Effector memory CD8-positive, alpha-beta T cell (primary cell): ENCODE measurements at regions not wholly inside any gene's neighbourhood (a gene's known extent, or its start where the extent isn't known, plus 50 kb on each side); places are given as distances from the start of the nearest gene placed in this dataset.

Source experiments
- ATAC-seq: fragments of 150-1000 bp; cut with Tn5 transposase; replicated peaks from 2 replicates; pipeline ENCODE4 v1.10.0; 2021; ENCODE audit warnings: mild to moderate bottlenecking, moderate library complexity
- DNase-seq, 3 experiments: peaks; one replicate each; pipeline ENCODE4 v3.0.0; 2021
- H3K27ac Mint-ChIP-seq, 2 donors: one replicate each; pipeline ENCODE4 v1.8.0; 2022; ENCODE audit warnings: mild to moderate bottlenecking in 2 of 2, mixed read lengths in 2 of 2, moderate library complexity in 2 of 2
- H3K27me3 Mint-ChIP-seq, 2 donors: one replicate each; pipeline ENCODE4 v1.8.0; 2022; ENCODE audit warnings: mixed read lengths in 2 of 2
- H3K36me3 Mint-ChIP-seq: one replicate; pipeline ENCODE4 v1.8.0; 2022; ENCODE audit warnings: mild to moderate bottlenecking, moderate library complexity, mixed read lengths; ENCODE audit not compliant: insufficient read depth
- H3K4me1 Mint-ChIP-seq, 2 donors: one replicate each; pipeline ENCODE4 v1.8.0; 2022; ENCODE audit warnings: low read depth in 2 of 2, mixed read lengths in 2 of 2
- H3K4me3 Mint-ChIP-seq, 2 donors: one replicate each; pipeline ENCODE4 v1.8.0; 2022; ENCODE audit warnings: mild to moderate bottlenecking in 2 of 2, mixed read lengths in 2 of 2, moderate library complexity in 2 of 2
- H3K9me3 Mint-ChIP-seq, 2 donors: one replicate each; pipeline ENCODE4 v1.8.0; 2022; ENCODE audit warnings: mixed read lengths in 2 of 2

GRCh38 chr19:31014668-31015067, 334.6 kb downstream of the TSHZ3 start:
- Mint-ChIP-seq H3K36me3 (no peaks in the 10 kb centered on the region), H3K4me1 (peaks cover 0 to 13% of the 10 kb centered on the region in 2 donors), H3K27me3 (peaks cover 13 to 46% of the 10 kb centered on the region in 2 donors), H3K9me3 (no peaks in the 10 kb centered on the region), H3K4me3 (no peak overlapping the region), H3K27ac (peak overlapping the region in 1 of 2 donors; percentile 57)
- DNase-seq (no peak), ATAC-seq (no peak)

- no peak overlapping the region for H3K27ac Mint-ChIP-seq
- H3K36me3 Mint-ChIP-seq, result no peaks in the 10 kb centered on the region
- DNase-seq (no peak), ATAC-seq (no peak)
- peaks cover 8 to 52% of the 10 kb centered on the region in 2 donors for H3K27me3 Mint-ChIP-seq
- H3K4me3 Mint-ChIP-seq, result no peak overlapping the region
- H3K9me3 Mint-ChIP-seq, result no peaks in the 10 kb centered on the region
- peaks cover 0 to 13% of the 10 kb centered on the region in 2 donors for H3K4me1 Mint-ChIP-seq
These were observed 335.7 kb downstream of the TSHZ3 start for GRCh38 chr19:31013384-31014020.

DNA sequence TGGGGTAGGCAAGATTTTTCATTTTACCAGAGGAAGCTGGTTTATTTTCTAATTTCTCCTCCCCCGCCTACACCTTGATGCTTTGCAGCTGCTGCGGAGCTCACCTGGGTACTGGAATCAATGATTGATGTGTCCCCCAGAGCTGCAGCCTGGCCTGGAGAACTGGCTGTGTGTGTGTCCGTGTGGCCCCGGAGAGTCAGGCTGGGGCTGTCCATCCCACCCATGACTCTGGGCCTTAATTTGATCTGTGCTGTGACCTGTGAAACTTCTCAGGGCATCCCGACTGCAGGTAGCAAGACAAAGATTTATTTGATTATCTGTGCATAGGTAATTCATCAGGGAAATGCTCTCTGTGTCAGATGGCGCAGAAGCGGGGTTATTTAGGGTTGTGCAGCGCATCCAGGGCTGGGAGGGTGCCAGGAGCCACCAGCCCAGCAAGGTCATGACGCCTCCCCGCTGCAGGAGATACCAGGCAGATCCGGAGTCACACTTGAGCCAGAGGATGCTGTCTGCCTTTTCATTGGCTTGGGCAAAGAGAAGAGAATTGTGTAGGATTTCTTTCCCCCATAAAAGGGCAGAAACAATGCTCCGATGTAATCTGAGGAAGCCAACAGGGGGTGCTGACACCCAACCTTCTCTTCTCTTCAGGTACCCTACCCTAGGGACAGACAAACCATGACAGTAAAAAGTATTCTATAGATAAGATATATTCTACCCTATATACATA, 346.6 kb downstream of the TSHZ3 start:
- H3K27ac Mint-ChIP-seq, result no peak overlapping the region
- no peaks in the 10 kb centered on the region for H3K36me3 Mint-ChIP-seq
- no peak for ATAC-seq

DNA sequence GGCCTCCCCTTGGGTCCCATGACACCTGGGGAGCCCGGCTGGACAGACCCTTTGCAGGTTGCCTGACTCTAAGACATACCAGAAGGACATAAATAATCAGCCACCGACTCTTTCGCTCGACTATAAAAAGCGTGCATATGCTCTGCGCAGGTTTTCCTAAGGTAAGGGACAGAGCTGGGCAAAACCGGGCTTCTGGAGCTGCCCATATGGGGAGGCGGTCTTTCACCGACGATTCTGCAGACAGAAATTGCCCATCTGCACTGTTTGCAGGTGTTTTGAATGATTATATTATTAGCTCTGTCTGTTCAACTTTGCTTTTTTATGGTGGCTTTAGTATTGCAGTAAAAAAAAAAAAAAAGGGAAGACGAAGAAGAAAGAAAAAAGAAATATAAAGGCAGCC, 347.2 kb downstream of the TSHZ3 start:
- ATAC-seq, result no peak
- Mint-ChIP-seq H3K27ac (no peak overlapping the region), H3K4me1 (no peaks in the 10 kb centered on the region), H3K27me3 (peaks cover 25 to 40% of the 10 kb centered on the region in 2 donors), H3K36me3 (no peaks in the 10 kb centered on the region), H3K9me3 (peaks cover 0 to 15% of the 10 kb centered on the region in 2 donors), H3K4me3 (no peak overlapping the region)
- no peak for DNase-seq

More for the DNA sequence above, 346.6 kb downstream of the TSHZ3 start:
- Mint-ChIP-seq H3K4me1 (no peaks in the 10 kb centered on the region), H3K27me3 (peaks cover 22 to 40% of the 10 kb centered on the region in 2 donors), H3K4me3 (no peak overlapping the region), H3K9me3 (peaks cover 0 to 15% of the 10 kb centered on the region in 2 donors)
- no peak for DNase-seq

- Mint-ChIP-seq H3K4me3 (no peak overlapping the region), H3K4me1 (no peaks in the 10 kb centered on the region), H3K27me3 (peaks cover 23 to 43% of the 10 kb centered on the region in 2 donors), H3K36me3 (no peaks in the 10 kb centered on the region), H3K27ac (no peak overlapping the region), H3K9me3 (peaks cover 0 to 7% of the 10 kb centered on the region in 2 donors)
- DNase-seq, result no peak
- ATAC-seq, result no peak
These were observed 348.3 kb downstream of the TSHZ3 start for GRCh38 chr19:31000913-31001312.

DNA sequence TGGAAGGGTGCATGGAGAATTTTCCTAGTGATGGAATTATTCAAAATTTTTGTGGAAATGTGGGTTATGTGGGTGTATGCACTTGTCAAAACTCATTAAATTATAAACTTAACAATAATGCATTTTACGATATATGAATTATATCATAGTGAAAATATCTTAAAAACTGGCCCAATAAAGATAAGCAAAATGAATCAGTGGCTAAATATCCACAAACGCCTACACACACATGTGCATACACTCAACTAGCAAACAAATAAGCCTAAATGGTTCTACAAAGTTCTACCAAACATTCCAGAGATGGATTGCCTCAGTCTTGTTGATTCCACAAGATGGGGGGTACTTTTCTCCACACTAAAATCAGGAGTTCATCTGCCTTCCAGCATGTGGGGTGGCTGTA, 349.5 kb downstream of the TSHZ3 start:
- ATAC-seq, result no peak
- Mint-ChIP-seq H3K36me3 (no peaks in the 10 kb centered on the region), H3K4me1 (no peaks in the 10 kb centered on the region), H3K27ac (no peak overlapping the region), H3K4me3 (no peak overlapping the region), H3K9me3 (peaks cover 0 to 1% of the 10 kb centered on the region in 2 donors), H3K27me3 (peaks cover 23 to 50% of the 10 kb centered on the region in 2 donors)
- no peak for DNase-seq

GRCh38 chr19:30997222-30997621, 352.0 kb downstream of the TSHZ3 start:
- Mint-ChIP-seq H3K4me3 (no peak overlapping the region), H3K9me3 (no peaks in the 10 kb centered on the region), H3K27ac (no peak overlapping the region), H3K27me3 (peaks cover 30 to 55% of the 10 kb centered on the region in 2 donors), H3K36me3 (no peaks in the 10 kb centered on the region), H3K4me1 (no peaks in the 10 kb centered on the region)
- ATAC-seq (no peak), DNase-seq (no peak)

DNA sequence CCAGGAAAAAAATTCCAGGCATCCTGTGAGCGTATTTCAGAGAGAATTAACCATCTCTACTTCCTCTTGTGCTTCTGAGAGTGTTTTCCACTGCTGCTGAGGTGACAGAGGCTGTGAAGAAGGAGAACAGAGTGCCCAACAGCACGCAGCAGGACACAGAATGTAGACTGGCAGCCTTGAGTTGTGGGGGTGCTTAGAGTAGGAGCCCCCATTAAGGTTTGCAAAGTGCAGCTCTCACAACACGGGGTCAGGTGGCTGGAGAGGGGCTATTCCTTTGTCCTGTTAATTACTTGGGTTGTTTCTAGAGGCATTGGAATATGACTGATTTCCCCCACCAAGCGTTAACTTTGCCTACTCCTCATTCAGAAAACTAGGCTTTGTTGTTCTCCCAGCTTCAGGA, 370.6 kb downstream of the TSHZ3 start:
- H3K4me3 Mint-ChIP-seq, result no peak overlapping the region
- H3K9me3 Mint-ChIP-seq, result peaks cover 0 to 2% of the 10 kb centered on the region in 2 donors
- no peak for ATAC-seq

DNA sequence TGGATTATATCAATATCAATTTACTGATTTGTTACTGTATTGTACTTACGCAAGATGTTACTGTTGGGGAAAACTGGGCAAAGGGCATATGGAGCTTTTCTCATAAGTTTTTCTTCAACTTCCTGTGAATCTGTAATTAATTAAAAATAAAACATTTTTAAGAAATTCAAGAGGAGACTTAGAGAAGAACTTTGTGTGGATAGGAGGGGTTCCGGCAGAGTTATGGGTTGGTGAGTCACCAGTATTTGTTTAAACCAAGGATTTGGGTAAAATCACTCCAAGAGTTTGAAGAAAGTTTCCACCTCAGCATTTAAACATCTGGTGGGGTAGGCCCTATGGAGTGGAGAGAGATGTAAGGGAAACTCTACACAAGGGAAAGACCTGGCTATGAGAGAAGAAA, 379.6 kb downstream of the TSHZ3 start:
- H3K4me3 Mint-ChIP-seq, result no peak overlapping the region
- H3K27ac Mint-ChIP-seq, result no peak overlapping the region
- DNase-seq (no peak), ATAC-seq (no peak)
- no peaks in the 10 kb centered on the region for H3K4me1 Mint-ChIP-seq
- H3K36me3 Mint-ChIP-seq, result no peaks in the 10 kb centered on the region
- no peaks in the 10 kb centered on the region for H3K9me3 Mint-ChIP-seq
- H3K27me3 Mint-ChIP-seq, result peaks cover 6 to 37% of the 10 kb centered on the region in 2 donors

More for the DNA sequence above, 370.6 kb downstream of the TSHZ3 start:
- Mint-ChIP-seq H3K27ac (no peak overlapping the region), H3K36me3 (no peaks in the 10 kb centered on the region), H3K27me3 (peaks cover 6 to 18% of the 10 kb centered on the region in 2 donors), H3K4me1 (no peaks in the 10 kb centered on the region)
- no peak for DNase-seq

DNA sequence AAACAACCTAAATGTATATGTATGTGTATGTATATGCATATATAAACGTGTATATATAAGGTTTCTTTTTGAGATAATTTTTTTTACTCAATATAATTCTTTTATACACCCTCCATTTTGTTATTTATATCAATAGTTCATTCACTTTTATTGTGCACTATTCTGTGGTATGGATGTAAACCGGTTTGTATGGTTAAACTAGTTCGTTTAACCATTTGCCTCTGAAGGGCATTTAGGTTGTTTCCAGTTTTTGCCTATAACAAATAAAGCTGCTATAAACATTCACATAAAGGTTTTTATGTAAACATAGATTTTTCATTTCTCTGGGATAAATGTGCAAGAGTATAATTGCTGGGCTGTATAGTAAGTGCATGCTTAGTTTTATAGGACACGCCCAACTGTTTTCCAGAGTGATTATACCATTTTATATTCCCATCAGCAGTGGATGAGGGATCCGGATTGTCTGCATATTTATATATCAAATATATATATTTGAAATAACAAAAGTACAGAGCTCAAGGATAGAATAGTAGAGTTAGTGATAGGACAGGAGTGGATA, 380.3 kb downstream of the TSHZ3 start:
- no peak overlapping the region for H3K4me3 Mint-ChIP-seq

GRCh38 chr19:30968210-30968609, 381.0 kb downstream of the TSHZ3 start:
- Mint-ChIP-seq H3K4me1 (no peaks in the 10 kb centered on the region), H3K36me3 (no peaks in the 10 kb centered on the region), H3K27ac (no peak overlapping the region), H3K9me3 (no peaks in the 10 kb centered on the region), H3K4me3 (no peak overlapping the region), H3K27me3 (peaks cover 6 to 32% of the 10 kb centered on the region in 2 donors)
- ATAC-seq (no peak), DNase-seq (no peak)

More for the DNA sequence above, 380.3 kb downstream of the TSHZ3 start:
- H3K9me3 Mint-ChIP-seq, result no peaks in the 10 kb centered on the region
- H3K27me3 Mint-ChIP-seq, result peaks cover 7 to 37% of the 10 kb centered on the region in 2 donors
- no peak overlapping the region for H3K27ac Mint-ChIP-seq
- H3K36me3 Mint-ChIP-seq, result no peaks in the 10 kb centered on the region
- no peaks in the 10 kb centered on the region for H3K4me1 Mint-ChIP-seq
- ATAC-seq (no peak), DNase-seq (no peak)

DNA sequence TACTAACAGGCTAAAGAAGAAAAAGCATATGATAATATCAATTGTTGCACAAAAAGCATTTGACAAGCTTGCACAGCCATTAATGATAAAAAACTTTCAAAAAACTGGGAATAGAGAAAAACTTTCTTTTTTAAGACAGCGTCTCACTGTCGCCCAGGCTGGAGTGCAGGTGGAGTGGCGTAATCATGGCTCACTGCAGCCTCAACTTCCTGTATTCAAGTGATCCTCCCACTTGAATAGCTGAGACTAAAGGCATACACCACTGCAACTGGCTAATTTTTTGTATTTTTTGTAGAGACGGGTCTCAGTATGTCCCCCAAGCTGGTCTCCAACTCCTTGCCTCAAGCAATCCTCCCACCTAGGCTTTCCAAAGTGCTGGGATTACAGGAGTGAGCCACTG, 382.8 kb downstream of the TSHZ3 start:
- no peaks in the 10 kb centered on the region for H3K4me1 Mint-ChIP-seq
- no peak overlapping the region for H3K4me3 Mint-ChIP-seq
- no peak for DNase-seq
- no peaks in the 10 kb centered on the region for H3K9me3 Mint-ChIP-seq
- ATAC-seq, result no peak
- peaks cover 12 to 21% of the 10 kb centered on the region in 2 donors for H3K27me3 Mint-ChIP-seq
- no peaks in the 10 kb centered on the region for H3K36me3 Mint-ChIP-seq
- H3K27ac Mint-ChIP-seq, result no peak overlapping the region

DNA sequence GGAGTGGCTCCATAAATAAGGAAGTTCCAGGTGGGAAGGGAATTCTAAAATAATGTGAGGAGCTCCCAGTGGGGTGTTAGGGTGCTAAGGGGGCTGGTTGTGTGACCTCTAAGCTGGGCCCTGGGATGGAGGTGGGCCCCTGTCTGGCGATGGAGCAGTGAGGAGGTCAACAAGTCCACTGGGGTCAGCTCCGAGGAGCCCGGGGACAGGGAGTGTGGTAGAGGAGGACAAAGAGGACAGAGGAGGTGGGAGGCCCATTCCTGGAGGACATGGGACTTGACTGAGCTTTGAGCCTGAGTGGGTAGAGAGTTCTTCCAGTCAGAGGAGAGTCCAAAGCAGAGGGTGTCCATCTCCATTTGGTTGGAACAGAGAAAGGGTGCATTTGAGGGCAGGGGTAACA, 390.2 kb downstream of the TSHZ3 start:
- Mint-ChIP-seq H3K36me3 (peaks cover 2% of the 10 kb centered on the region), H3K4me1 (no peaks in the 10 kb centered on the region), H3K27me3 (peaks cover 21 to 44% of the 10 kb centered on the region in 2 donors), H3K27ac (no peak overlapping the region), H3K9me3 (no peaks in the 10 kb centered on the region), H3K4me3 (no peak overlapping the region)
- no peak for ATAC-seq
- no peak for DNase-seq
